ENCODE measurements at regions not wholly inside any gene's neighbourhood (a gene's known extent, or its start where the extent isn't known, plus 50 kb on each side); places are given as distances from the start of the nearest gene placed in this dataset.
"Not testable (repeated sequence)": the region's sequence is repeated elsewhere in the genome, so short reads cannot be mapped to it uniquely, and the experiment has no call there.

DNA sequence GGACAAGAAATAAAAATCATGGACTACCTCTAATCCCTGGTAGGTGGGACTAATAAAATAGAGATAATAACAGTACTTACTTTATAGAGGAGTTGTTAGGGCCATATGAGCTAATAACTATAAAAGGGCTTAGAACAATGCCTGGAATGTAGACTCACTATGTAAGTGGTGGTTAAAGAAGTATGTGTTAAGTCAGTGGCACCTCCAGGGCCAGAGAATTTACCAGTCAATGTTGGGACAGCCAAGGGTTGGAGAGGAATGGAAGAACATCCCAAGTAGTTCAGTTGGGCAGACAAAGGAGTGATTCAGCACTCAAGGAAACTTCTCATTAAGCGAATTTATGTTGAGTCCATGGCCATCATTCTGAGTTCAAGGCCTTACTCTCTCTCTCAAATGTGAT is 116.8 kb downstream of the OTOR start:
- Histone ChIP-seq H3K27me3 (ENCODE audit: control insufficient read depth, insufficient read depth, low read length) (no peaks in the 10 kb centered on the region), H3K4me1 (ENCODE audit: control insufficient read depth, insufficient read depth, low read length, poor library complexity, severe bottlenecking) (no peaks in the 10 kb centered on the region), H3K4me3 (ENCODE audit: low read depth, low read length) (no peak overlapping the region), H3K9me3 (ENCODE audit: control insufficient read depth in 2 of 2, low read length in 2 of 2) (no peaks in the 10 kb centered on the region), H3K27ac (ENCODE audit: insufficient read depth, low read length, poor library complexity, severe bottlenecking) (no peak overlapping the region), H3K36me3 (ENCODE audit: control insufficient read depth, insufficient read depth, low read length) (no peaks in the 10 kb centered on the region)
- H3K4me3 Mint-ChIP-seq: no peak overlapping the region
- DNase-seq (no peak), ATAC-seq (ENCODE audit: low read depth in 2 of 2) (no peak)
- H3K27ac Mint-ChIP-seq: no peak overlapping the region
- no peaks in the 10 kb centered on the region for H3K4me1 Mint-ChIP-seq
- no peaks in the 10 kb centered on the region for H3K27me3 Mint-ChIP-seq
- no peaks in the 10 kb centered on the region for H3K36me3 Mint-ChIP-seq
- H3K9me3 Mint-ChIP-seq: peaks cover 0 to 19% (median 3%) of the 10 kb centered on the region in 7 donors

DNA sequence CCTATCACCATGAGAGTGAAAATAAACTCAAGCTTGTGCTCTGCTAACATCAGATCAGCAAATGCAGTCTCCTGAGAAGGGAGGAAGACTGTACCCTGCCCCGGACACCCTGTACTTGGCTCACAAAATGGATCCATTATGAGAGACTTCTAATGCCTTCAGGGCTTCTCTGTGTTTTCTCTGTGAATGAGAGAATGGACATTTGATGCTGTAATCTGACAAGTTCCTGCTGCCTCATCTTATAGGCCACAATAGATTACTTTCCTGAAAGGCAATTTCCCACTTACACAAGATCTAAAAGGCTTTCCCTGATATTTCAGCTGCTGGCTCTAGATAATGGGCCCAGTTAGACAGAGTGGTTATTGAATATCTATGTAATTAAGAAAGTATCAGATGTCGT is 117.2 kb downstream of the OTOR start:
- Mint-ChIP-seq H3K4me1 (no peaks in the 10 kb centered on the region), H3K36me3 (no peaks in the 10 kb centered on the region), H3K27me3 (no peaks in the 10 kb centered on the region), H3K4me3 (no peak overlapping the region), H3K27ac (no peak overlapping the region), H3K9me3 (peaks cover 0 to 19% (median 3%) of the 10 kb centered on the region in 7 donors)
- DNase-seq (no peak), ATAC-seq (ENCODE audit: low read depth in 2 of 2) (no peak)
- no peak overlapping the region for H3K4me3 ChIP-seq (ENCODE audit: low read depth, low read length)
- no peaks in the 10 kb centered on the region for H3K36me3 ChIP-seq (ENCODE audit: control insufficient read depth, insufficient read depth, low read length)
- H3K27ac ChIP-seq (ENCODE audit: insufficient read depth, low read length, poor library complexity, severe bottlenecking): no peak overlapping the region
- H3K27me3 ChIP-seq (ENCODE audit: control insufficient read depth, insufficient read depth, low read length): no peaks in the 10 kb centered on the region
- no peaks in the 10 kb centered on the region for H3K9me3 ChIP-seq (ENCODE audit: control insufficient read depth in 2 of 2, low read length in 2 of 2)
- no peaks in the 10 kb centered on the region for H3K4me1 ChIP-seq (ENCODE audit: control insufficient read depth, insufficient read depth, low read length, poor library complexity, severe bottlenecking)

DNA sequence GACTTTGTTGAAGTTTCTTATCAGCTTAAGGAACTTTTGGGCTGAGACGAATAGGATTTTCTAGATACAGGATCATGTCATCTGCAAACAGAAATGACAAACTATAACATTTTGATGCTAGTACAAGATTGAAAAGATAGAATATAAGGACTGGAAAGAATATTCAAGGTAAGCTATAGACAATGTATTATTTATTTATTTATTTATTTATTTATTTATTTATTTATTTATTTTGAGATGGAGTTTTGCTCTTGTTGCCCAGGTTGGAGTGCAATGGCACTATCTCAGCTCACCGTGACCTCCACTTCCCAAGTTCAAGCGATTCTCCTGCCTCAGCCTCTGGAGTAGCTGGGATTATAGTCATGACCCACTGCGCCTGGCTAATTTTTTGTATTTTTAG is 125.0 kb downstream of the OTOR start:
- not testable (repeated sequence) for H3K36me3 ChIP-seq (ENCODE audit: control insufficient read depth, insufficient read depth, low read length); H3K4me1 Mint-ChIP-seq; H3K27ac Mint-ChIP-seq; H3K27me3 Mint-ChIP-seq; H3K9me3 ChIP-seq (ENCODE audit: control insufficient read depth in 2 of 2, low read length in 2 of 2); H3K27ac ChIP-seq (ENCODE audit: insufficient read depth, low read length, poor library complexity, severe bottlenecking); H3K4me3 Mint-ChIP-seq; H3K27me3 ChIP-seq (ENCODE audit: control insufficient read depth, insufficient read depth, low read length); H3K36me3 Mint-ChIP-seq; DNase-seq; H3K4me1 ChIP-seq (ENCODE audit: control insufficient read depth, insufficient read depth, low read length, poor library complexity, severe bottlenecking); ATAC-seq (ENCODE audit: low read depth in 2 of 2); H3K9me3 Mint-ChIP-seq; H3K4me3 ChIP-seq (ENCODE audit: low read depth, low read length)

DNA sequence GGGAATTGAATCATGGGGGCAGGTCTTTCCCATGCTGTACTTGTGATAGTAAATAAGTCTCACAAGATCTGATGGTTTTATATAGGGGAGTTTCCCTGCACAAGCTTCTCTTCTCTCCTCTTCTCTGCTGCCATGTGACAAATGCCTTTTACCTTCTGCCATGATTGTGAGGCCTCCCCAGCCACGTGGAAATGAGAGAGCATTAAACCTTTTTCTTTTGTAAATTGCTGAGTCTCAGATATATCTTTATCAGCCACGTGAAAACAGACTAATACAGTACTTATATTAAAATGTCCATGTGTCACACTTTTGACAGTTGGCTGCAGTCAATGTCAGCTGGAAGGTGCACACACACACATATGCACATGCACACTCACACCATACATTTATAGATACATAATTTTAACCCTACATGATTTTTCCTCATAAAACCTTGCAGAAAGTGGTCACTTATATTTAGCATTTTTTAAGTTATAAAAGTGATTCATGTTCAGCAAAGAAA is 128.9 kb downstream of the OTOR start:
- H3K27ac Mint-ChIP-seq: no peak overlapping the region

DNA sequence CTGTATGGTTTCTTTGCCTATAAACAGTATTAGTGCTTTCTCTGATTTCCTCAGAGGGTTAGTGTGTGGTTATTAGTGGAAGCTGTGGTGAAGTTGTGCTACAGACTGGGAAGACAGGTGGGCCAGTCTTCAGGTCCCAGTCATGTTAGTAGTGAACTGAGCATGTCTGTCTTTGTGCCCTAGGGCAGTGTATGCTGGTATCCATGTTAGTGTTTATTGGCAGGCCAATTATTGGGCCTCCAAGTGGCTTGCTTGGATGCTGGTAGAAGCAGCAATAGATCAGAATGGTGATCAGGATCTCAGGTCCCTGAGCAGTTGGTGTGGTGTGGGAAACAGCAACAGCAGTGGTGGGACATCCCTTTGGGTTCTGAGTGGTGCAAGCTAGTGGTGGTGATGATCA is 137.6 kb downstream of the OTOR start:
- DNase-seq (no peak), ATAC-seq (ENCODE audit: low read depth in 2 of 2) (no peak)
- Histone ChIP-seq H3K9me3 (ENCODE audit: control insufficient read depth in 2 of 2, low read length in 2 of 2) (peaks cover 0 to 3% of the 10 kb centered on the region in 2 experiments), H3K27me3 (ENCODE audit: control insufficient read depth, insufficient read depth, low read length) (no peaks in the 10 kb centered on the region), H3K27ac (ENCODE audit: insufficient read depth, low read length, poor library complexity, severe bottlenecking) (no peak overlapping the region), H3K4me3 (ENCODE audit: low read depth, low read length) (no peak overlapping the region), H3K4me1 (ENCODE audit: control insufficient read depth, insufficient read depth, low read length, poor library complexity, severe bottlenecking) (no peaks in the 10 kb centered on the region), H3K36me3 (ENCODE audit: control insufficient read depth, insufficient read depth, low read length) (no peaks in the 10 kb centered on the region)
- H3K4me3 Mint-ChIP-seq: no peak overlapping the region
- peaks cover 0 to 5% (median 0%) of the 10 kb centered on the region in 7 donors for H3K9me3 Mint-ChIP-seq
- no peaks in the 10 kb centered on the region for H3K27me3 Mint-ChIP-seq
- H3K36me3 Mint-ChIP-seq: no peaks in the 10 kb centered on the region
- no peak overlapping the region for H3K27ac Mint-ChIP-seq
- H3K4me1 Mint-ChIP-seq: no peaks in the 10 kb centered on the region

More for the DNA sequence above, 128.9 kb downstream of the OTOR start:
- no peak overlapping the region for H3K27ac ChIP-seq (ENCODE audit: insufficient read depth, low read length, poor library complexity, severe bottlenecking)
- no peaks in the 10 kb centered on the region for H3K36me3 Mint-ChIP-seq
- H3K4me1 Mint-ChIP-seq: no peaks in the 10 kb centered on the region
- no peak overlapping the region for H3K4me3 ChIP-seq (ENCODE audit: low read depth, low read length)
- H3K9me3 ChIP-seq (ENCODE audit: control insufficient read depth in 2 of 2, low read length in 2 of 2): no peaks in the 10 kb centered on the region
- no peak overlapping the region for H3K4me3 Mint-ChIP-seq
- DNase-seq (no peak), ATAC-seq (ENCODE audit: low read depth in 2 of 2) (no peak)
- H3K27me3 ChIP-seq (ENCODE audit: control insufficient read depth, insufficient read depth, low read length): no peaks in the 10 kb centered on the region
- H3K36me3 ChIP-seq (ENCODE audit: control insufficient read depth, insufficient read depth, low read length): no peaks in the 10 kb centered on the region
- no peaks in the 10 kb centered on the region for H3K27me3 Mint-ChIP-seq
- H3K4me1 ChIP-seq (ENCODE audit: control insufficient read depth, insufficient read depth, low read length, poor library complexity, severe bottlenecking): no peaks in the 10 kb centered on the region
- H3K9me3 Mint-ChIP-seq: peaks cover 0 to 5% (median 0%) of the 10 kb centered on the region in 7 donors

DNA sequence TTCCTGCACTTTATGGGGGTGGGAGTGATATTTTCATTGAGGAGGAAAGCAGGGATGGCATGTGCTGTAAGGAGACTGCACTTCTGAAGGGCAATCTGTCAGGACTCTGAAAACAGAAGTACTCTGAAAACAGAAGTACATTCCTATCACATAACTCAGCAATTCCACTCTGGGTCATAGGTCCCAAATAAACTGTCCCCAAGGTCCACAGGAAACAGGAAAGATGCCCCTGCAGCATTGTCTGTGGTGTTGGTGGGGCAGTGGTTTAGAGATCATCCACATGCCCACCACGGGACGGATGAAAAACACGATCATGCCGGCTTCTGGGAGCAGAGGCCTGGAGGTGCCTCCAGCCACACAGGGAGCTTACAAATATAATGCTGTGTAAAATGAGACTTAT is 150.3 kb downstream of the OTOR start:
- ATAC-seq (ENCODE audit: low read depth in 2 of 2) (no peak), DNase-seq (no peak)
- H3K4me1 Mint-ChIP-seq: no peaks in the 10 kb centered on the region
- H3K27me3 ChIP-seq (ENCODE audit: control insufficient read depth, insufficient read depth, low read length): no peaks in the 10 kb centered on the region
- no peaks in the 10 kb centered on the region for H3K9me3 Mint-ChIP-seq
- no peaks in the 10 kb centered on the region for H3K9me3 ChIP-seq (ENCODE audit: control insufficient read depth in 2 of 2, low read length in 2 of 2)
- no peak overlapping the region for H3K4me3 Mint-ChIP-seq
- H3K4me3 ChIP-seq (ENCODE audit: low read depth, low read length): no peak overlapping the region
- no peaks in the 10 kb centered on the region for H3K36me3 ChIP-seq (ENCODE audit: control insufficient read depth, insufficient read depth, low read length)
- H3K4me1 ChIP-seq (ENCODE audit: control insufficient read depth, insufficient read depth, low read length, poor library complexity, severe bottlenecking): no peaks in the 10 kb centered on the region
- H3K36me3 Mint-ChIP-seq: no peaks in the 10 kb centered on the region
- no peak overlapping the region for H3K27ac Mint-ChIP-seq
- H3K27ac ChIP-seq (ENCODE audit: insufficient read depth, low read length, poor library complexity, severe bottlenecking): no peak overlapping the region
- no peaks in the 10 kb centered on the region for H3K27me3 Mint-ChIP-seq

DNA sequence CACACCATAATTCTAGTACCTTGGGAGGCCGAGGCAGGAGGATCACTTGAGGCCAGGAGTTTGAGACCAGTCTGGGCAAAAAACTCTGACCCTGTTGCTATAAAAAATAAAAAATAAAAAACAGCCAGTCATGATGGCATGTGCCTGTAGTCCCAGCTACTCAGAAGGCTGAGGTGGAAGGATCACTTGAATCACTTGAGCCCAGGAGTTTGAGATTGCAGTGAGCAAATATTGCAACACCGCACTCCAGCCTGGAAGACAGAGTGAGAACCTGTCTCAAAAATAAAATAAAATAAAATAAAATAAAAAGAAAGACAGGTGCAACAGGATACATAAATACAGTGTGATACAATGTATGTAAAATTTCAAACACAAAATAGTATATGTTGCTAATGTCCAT is 154.5 kb downstream of the OTOR start:
- Mint-ChIP-seq H3K9me3 (peaks cover 0 to 5% (median 0%) of the 10 kb centered on the region in 7 donors), H3K4me1 (no peaks in the 10 kb centered on the region), H3K36me3 (no peaks in the 10 kb centered on the region), H3K4me3 (no peak overlapping the region), H3K27me3 (no peaks in the 10 kb centered on the region), H3K27ac (no peak overlapping the region)
- DNase-seq (no peak), ATAC-seq (ENCODE audit: low read depth in 2 of 2) (no peak)
- no peaks in the 10 kb centered on the region for H3K9me3 ChIP-seq (ENCODE audit: control insufficient read depth in 2 of 2, low read length in 2 of 2)
- no peak overlapping the region for H3K27ac ChIP-seq (ENCODE audit: insufficient read depth, low read length, poor library complexity, severe bottlenecking)
- H3K36me3 ChIP-seq (ENCODE audit: control insufficient read depth, insufficient read depth, low read length): no peaks in the 10 kb centered on the region
- H3K4me1 ChIP-seq (ENCODE audit: control insufficient read depth, insufficient read depth, low read length, poor library complexity, severe bottlenecking): no peaks in the 10 kb centered on the region
- no peak overlapping the region for H3K4me3 ChIP-seq (ENCODE audit: low read depth, low read length)
- H3K27me3 ChIP-seq (ENCODE audit: control insufficient read depth, insufficient read depth, low read length): no peaks in the 10 kb centered on the region

DNA sequence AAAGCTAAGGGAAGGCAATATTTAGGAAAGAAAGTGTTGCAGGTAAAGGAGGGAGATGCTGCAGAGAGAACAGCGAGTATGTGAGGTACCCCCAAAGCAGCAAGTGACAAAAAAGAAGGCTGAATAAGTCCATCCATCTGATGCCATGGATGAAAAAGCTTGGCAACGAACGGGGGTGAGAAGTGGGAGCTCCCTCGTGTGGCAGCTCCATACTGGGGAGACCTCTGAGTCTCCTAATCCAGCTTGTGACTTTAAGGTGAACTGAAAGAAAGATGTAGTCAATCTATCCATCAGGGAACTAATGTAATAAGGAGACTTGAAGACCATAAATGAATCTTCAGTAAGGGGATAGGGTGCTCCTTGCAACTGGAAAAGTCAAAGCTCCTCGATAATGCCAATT is 156.6 kb downstream of the OTOR start:
- Histone ChIP-seq H3K9me3 (ENCODE audit: control insufficient read depth in 2 of 2, low read length in 2 of 2) (no peaks in the 10 kb centered on the region), H3K4me3 (ENCODE audit: low read depth, low read length) (no peak overlapping the region), H3K36me3 (ENCODE audit: control insufficient read depth, insufficient read depth, low read length) (no peaks in the 10 kb centered on the region), H3K27ac (ENCODE audit: insufficient read depth, low read length, poor library complexity, severe bottlenecking) (no peak overlapping the region), H3K4me1 (ENCODE audit: control insufficient read depth, insufficient read depth, low read length, poor library complexity, severe bottlenecking) (no peaks in the 10 kb centered on the region), H3K27me3 (ENCODE audit: control insufficient read depth, insufficient read depth, low read length) (no peaks in the 10 kb centered on the region)
- Mint-ChIP-seq H3K4me3 (no peak overlapping the region), H3K4me1 (no peaks in the 10 kb centered on the region), H3K36me3 (no peaks in the 10 kb centered on the region), H3K27ac (no peak overlapping the region), H3K9me3 (peaks cover 0 to 13% (median 2%) of the 10 kb centered on the region in 7 donors), H3K27me3 (no peaks in the 10 kb centered on the region)
- no peak for ATAC-seq (ENCODE audit: low read depth in 2 of 2)
- DNase-seq: no peak
